Stimulated activated CD4-positive, alpha-beta T cell treated with anti-CD3 and anti-CD28 coated beads, Interleukin-4, amount 100 ng/mL, for 48 hours (primary cell): ENCODE measurements at regions not wholly inside any gene's neighbourhood (a gene's known extent, or its start where the extent isn't known, plus 50 kb on each side); places are given as distances from the start of the nearest gene placed in this dataset.

ENCODE experiments used
- DNase-seq, 2 donors: peaks; one replicate each; pipeline ENCODE4 v3.0.0-alpha.2; 2020; ENCODE audit warnings: low read depth in 2 of 2

DNA sequence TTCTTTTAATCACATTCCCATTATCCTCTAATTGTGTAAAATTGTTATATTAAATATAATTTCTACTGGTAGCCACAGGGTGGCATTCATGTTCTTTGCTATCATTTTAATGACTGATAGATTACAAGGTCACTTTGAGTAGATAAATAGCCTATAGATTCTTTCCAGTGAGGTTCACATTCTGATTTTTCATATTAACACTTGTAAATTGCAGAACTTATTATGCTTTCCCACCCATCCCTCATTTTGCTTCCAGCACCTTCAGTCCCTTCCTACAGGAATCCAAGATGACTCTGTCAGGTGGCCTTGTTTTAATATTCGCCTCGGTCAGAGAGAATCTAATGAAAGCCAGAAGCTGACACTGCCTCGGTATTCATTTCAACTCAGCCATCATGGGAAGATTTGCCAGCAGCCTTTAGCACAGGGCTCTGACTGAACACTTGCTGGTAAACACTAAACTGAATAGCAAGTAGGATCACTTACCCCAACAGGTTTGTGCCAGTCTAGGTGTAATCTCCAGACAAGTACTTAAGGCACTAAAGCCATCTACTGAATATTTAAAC, 101.2 kb upstream of the FSHR start:
- no peak for DNase-seq

DNA sequence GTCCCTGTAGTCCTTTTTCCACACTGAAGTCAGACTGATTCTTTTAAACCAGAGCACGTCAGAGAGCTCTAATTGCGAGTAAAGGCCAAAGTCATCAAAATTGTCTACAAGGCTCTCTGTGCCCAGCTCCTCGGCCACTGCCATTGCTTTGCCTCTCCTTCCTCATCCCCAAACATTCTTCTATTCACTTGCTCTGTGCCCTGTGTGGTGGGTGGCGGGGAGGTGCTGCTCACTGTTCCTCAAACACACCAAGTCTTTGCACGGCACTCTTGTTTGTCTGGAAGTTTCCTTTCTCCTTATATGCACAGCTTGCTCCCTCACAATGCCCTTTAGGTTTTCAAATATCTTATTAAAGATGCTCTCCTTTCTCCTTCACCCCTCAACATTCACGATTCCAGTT, 100.1 kb upstream of the FSHR start:
- no peak for DNase-seq

DNA sequence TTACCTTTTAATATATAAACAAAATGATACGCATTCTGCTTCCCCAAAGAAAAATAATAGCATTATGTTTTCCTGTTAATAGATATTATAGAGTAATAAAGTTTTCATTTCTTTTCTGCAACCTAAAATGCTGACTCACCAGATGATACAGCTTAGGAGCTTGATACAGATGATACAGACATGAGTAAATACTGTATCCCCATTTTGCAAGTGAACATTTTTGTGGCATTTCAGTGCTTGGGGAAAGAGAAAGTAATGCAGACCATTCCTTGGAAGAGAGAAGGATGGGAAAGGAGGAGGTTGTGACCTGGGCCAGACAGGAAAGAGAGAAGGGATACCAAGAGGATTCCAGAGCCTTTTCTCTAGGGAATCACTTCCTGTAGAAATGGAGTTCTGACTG, 97.5 kb upstream of the FSHR start:
- no peak for DNase-seq

DNA sequence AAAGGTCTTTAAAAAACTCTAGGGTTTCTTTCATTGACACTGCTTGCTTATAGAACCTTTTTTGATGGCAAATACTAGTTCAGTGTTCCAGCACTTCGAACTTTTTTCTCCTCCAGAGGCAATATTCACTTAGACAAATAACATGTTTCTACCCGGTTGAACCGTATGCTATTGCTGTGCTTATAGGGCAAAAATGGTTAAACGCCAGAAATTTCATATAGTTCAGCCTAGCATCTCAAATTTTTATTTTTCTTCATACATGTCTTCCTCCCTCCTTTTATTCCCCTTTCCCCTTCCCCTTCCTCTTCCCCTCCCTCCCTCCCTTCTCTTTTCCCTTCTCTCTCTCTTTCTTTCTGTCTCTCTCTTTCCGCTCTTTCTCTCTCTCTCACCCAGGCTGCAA, 96.9 kb upstream of the FSHR start:
- DNase-seq = no peak

DNA sequence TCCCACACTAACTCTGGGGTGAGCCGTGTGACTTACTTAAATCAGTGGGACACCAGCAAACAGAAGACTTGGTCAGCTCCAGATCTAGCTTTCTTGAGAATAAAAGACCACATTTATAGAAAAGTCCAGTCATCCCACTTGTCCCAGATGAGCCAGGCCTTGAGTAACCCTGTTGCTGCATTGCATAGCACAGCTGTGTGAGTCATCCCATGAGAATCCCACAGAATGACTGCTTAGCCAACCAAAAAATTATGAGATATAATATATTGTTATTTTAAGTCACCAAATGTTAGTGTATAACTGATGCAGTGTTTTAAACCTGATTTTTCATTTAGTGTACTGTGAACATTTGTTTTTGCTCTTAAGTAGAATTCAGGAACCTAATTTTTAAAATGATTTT, 94.2 kb upstream of the FSHR start:
- DNase-seq = no peak

DNA sequence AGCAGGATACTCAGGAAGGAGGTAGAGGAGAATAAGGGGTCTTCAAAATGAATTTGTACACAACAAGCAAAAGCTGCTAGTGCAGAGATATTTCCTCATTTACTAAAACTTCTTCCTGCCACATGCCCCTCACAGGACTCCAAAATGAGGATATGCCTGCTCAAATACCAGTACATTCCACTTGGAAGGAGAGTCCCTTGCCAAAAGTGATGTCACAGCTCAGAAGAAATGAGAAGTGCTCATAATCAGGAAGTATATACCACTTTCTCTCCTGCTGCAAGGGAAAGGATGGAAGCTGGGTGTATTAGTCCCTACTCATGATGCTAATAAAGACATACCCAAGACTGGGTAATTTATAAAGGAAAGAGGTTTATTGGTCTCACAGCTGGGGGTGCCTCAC, 87.7 kb upstream of the FSHR start:
- DNase-seq = no peak

DNA sequence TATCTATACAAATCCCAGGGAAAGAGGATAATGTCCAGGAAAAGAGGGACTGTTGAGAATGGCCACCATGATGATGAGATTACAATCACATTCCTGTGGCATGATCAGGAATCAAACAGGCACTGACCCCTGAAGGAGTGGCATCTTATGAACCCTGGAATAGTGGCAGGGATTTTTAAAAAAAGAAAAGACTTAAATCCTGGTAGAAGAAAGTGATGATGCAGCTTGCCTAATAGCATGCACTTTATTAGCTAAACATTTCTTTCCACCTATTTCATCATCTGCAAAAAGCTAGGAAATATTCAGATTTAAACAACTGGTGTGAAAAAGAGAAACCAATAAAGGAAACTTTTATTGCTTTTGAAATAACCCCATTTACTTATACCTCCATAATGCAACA, 87.2 kb upstream of the FSHR start:
- no peak for DNase-seq

DNA sequence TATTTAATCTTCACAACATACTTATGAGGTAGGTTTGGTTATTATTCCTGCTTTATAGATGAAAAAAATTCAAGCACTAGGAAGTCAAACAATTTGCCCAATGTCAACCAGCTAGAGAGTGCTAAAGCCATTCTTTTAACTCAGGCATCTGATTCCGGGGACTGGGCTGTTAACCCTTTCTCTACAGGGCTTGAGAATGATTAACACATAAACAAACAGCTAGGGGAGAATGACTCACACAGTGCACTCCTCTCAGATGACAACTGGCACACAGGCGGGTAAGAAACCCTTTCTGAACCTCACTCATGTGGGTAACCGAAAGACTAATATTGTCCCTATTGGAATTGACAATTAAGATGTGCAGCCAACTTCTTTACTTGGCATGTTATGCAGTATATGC, 86.3 kb upstream of the FSHR start:
- DNase-seq = no peak

DNA sequence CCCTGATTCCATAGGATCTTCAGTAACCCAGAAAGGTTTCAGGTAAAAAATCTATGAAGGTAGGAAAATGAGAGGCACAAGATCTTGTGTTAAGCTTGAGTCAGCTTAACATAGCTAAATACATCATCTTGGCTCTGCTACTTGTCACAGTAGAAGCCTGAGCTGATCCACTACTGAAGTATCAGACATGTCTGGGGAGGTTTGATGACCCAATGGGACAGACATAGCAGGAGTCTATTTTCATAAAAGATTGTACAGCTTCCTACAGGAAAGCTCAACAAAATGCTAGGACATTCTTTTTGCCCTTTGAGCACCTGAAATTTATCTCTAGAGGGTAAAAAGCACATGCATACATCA, 84.3 kb upstream of the FSHR start:
- no peak for DNase-seq

DNA sequence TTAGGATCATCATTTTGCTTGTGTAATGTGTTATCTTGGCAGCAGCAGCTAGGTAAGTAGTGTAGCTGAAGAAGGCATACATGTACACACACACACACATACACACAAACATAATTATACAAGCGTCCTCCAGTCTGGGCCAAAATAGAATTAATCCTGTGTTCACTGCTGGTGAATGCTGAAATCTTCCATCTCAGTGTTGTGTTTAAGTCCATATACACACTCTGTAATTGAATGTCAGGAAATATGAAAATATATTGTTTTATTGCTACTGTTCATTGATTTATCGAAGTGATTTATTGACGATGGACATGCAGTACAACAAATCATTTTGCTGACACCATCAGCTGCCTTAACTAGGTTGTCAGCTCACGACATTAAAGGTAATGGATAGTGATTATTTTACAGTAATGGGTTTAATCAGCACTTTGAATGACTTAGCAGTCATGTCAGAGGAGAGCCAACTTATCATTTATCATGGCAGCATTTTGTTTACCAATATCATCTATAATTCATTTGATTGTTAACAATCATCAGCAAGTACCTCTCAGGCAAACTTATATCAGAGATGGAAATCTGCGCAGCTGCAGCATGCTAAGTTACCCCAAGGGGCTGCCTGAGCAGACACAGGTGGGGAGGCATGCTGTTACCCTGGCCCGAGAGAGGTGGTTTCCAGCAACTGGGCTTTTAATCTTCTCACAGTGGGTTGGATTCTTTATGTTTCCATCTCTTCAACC, 83.7 kb upstream of the FSHR start:
- no peak for DNase-seq

DNA sequence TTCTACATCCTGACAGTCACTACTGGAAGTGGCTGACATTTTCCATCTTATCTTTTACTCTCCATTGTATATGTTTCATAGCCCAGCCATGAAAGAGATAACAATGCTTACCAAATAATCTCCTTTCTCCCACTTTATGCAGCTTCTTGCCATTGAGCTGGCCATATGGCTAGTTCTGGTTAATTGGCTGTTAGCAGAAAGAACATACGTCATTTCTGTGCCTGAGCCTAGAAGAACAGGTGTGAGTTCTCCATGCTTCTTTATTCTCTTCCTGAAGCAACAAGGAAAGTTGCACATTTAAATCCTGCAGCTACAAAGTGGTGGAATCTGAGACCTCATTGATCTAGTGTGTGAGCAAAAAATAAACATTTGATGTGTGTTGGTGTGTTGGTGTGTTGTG, 82.0 kb upstream of the FSHR start:
- DNase-seq = no peak

DNA sequence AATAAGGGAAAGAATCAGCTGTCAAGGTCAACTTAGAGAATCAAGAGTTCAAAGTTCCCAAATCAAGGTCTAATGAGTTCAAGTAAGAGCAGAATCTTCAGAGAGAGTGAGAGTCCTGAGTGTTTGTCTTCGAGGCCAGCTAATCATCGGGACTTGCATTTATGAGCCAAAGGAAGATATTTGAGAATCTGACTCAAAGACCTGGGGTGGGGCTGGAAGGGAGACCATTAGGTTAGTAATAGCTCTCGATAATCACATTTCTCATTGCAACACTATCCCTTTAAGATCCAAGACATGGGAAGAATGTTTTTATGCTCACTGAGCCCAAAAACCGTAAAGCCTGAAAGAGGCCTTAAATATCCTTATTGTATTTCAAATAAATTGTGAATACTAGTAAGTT, 72.0 kb upstream of the FSHR start:
- no peak for DNase-seq

DNA sequence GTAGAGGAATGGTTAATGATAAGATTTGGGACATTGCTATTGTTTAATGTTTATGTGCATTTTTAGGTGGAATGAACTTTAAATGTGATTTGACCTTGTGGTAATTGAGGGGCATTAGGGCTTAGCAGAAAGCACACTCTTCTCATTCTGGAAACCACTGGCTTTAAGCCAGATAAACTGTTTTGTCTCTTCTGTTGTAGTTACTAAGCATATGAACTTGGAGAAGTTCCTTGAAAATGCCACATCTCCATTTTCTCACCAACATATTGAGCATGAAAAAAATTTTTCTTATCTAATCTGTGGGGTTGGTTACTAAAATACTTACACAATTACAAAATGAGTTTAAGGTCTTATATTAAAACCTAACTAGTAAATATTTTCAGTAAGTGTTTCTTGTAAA, 70.8 kb upstream of the FSHR start:
- no peak for DNase-seq

DNA sequence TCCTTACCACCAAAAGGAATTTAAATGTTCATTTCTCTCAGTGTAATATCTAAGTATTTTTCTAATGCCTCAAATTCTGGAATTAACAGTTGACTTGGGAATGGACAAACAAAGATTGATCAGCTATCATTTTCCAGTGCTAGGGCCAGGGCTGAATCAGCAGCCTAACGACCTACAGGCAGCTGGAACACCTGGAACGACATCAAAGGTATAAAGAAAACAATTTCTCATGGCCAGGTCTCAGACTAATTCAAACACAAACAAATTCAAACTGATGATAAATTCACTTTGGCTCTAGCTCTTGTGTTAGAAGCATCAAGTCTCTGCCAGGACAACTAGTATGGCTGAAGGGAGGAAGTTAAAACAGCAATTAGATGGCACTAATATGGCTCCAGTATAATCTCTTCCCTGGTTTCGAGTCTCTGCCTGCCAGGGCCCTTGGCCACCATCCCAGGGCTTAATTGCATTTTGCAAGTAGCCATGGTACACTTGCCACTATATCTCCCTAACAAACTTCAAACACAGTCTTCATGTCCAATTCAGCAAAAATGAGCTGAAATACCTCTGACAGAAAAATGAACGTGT, 70.2 kb upstream of the FSHR start:
- no peak for DNase-seq

DNA sequence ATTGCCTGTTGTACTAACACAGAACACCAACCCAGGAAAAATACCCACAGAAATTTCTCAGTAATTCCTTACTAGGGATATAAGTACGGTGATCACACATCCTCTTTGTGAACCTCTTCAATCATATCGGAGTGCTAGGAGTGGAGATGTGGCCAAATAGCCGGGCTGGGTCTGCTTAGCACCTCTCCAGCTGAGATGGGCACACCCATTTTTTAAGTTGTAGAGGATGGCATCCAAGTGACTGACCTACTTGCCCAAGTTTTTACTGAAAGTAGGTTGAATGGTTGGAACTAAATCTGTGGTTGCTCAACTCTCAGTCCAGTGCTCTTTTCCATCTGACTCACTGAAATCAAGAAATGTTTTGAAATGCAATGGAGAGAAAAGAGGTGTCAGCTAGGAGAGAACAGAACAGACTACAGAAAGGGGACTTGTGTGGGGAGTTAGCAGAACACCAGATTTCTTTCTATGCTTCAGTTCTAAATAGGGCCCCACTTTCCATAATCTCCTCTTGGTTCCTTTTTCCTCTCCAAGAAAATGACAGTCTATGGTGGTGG, 68.7 kb upstream of the FSHR start:
- DNase-seq = no peak

DNA sequence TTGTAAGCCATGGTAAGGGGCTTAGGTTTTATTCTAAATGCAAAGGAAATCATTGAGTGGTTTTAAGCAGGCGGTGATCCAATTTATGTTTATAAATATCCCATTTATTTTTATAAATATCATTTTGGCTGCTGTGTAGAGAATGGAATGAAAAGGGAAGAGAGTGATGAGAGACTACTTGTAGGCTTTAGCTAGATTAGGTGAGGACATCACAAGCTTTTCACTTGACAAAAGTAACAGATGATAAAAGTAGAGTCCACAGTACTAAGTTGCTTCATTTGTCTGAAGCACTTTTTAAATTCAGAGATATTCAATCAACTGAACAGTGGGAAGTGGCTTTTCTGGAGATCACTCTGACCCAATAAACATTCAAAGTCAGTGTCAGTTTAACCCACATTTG, 65.4 kb upstream of the FSHR start:
- DNase-seq = no peak

DNA sequence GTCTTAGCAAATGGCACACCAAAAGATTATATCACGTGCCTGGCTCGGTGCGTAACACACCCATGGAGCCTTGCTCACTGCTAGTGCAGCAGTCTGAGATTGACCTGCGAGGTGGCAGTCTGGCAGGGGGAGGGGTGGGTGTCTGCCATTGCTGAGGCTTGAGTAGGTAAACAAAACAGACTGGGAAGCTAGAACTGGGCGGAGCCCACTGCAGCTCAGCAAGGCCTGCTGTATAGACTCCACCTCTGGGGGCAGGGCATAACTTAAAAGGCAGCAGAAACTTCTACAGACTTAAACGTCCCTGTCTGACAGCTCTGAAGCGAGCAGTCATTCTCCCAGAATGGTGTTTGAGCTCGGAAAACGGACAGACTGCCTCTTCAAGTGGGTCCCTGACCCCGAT, 55.9 kb upstream of the FSHR start:
- no peak for DNase-seq

DNA sequence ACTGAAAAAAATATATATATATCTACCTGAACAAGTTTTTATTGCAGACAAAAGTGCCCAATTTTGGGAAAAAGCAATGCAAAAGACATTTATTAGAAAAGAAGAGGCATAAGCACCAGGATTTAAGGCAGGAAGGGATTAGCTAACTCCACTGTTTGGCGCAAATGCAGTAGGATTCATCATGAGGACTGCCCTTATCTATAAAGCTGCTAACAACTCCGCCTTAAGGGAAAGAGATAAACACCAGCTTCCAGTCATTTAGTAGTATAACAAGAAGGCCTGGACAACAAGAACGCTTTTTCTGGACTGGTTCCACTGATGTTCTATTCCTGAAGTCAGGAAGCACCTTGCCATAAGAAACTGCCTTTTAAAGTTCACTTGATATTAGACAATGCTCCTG, 52.9 kb upstream of the FSHR start:
- no peak for DNase-seq
